ENCODE measurements at regions not wholly inside any gene's neighbourhood (a gene's known extent, or its start where the extent isn't known, plus 50 kb on each side); places are given as distances from the start of the nearest gene placed in this dataset.
"Not testable (repeated sequence)": the region's sequence is repeated elsewhere in the genome, so short reads cannot be mapped to it uniquely, and the experiment has no call there.

DNA sequence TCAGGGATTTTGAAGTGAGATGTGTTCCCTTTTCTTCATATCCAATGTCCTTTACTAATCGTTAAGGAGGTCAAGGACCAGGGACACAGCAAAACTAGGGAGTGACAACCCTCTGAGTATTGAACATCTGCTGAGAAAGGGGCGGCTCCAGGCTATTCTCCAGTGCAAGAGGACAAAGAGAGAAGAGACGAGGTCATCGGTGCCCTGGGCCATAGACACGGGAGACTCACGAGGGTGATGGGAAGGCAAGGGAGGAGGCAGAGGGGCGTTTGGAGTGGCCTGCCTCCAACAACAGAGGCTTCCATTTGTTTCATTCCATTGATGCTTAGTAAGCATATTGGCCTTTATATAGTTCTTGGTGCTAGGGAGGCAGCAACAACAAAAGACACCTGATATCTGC, 268.4 kb downstream of the CXCL12 start:
- TF ChIP-seq, protein P1, sequence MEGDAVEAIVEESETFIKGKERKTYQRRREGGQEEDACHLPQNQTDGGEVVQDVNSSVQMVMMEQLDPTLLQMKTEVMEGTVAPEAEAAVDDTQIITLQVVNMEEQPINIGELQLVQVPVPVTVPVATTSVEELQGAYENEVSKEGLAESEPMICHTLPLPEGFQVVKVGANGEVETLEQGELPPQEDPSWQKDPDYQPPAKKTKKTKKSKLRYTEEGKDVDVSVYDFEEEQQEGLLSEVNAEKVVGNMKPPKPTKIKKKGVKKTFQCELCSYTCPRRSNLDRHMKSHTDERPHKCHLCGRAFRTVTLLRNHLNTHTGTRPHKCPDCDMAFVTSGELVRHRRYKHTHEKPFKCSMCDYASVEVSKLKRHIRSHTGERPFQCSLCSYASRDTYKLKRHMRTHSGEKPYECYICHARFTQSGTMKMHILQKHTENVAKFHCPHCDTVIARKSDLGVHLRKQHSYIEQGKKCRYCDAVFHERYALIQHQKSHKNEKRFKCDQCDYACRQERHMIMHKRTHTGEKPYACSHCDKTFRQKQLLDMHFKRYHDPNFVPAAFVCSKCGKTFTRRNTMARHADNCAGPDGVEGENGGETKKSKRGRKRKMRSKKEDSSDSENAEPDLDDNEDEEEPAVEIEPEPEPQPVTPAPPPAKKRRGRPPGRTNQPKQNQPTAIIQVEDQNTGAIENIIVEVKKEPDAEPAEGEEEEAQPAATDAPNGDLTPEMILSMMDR (IDR thresholded peaks at IDR 0.05) = no peak
- no peak for TF ChIP-seq POLR2A (IDR thresholded peaks at IDR 0.05)
- DNase-seq = no peak
- H3K4me3 ChIP-seq = no peak overlapping the region
- peaks cover 0 to 6% (median 0%) of the 10 kb centered on the region in 12 donors for H3K4me1 ChIP-seq
- H3K9me3 ChIP-seq = peaks cover 0 to 4% (median 0%) of the 10 kb centered on the region in 12 donors
- no peaks in the 10 kb centered on the region for H3K36me3 ChIP-seq
- no peaks in the 10 kb centered on the region for H3K27me3 ChIP-seq
- 74 to 88% (median 82%) methylated on average over 7 of the region's 7 CpGs for WGBS, 4 donors
- intact Hi-C loops (cut with DNase I) = no loop called here
- H3K27ac ChIP-seq = no peak overlapping the region
- no peak for ATAC-seq

DNA sequence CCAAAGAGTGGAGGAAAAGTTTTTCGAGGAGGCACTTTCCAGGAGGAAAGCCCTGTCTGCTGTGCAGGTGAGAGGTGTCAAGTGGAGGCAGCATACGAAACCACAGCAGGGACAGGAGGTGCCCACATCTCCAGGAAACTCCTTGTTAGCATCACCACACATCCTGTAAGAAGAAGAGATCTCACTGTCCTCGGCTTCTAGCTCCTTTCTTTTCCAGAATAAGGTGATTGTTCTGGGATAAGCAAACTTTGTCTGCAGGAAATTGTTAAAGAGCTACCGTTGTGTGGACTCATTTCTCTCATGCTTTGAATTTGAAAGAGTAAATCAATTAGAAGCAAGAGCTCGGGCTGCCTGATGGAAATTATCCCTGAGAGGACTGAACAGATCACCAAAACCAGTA, 269.4 kb downstream of the CXCL12 start:
- ATAC-seq = no peak

DNA sequence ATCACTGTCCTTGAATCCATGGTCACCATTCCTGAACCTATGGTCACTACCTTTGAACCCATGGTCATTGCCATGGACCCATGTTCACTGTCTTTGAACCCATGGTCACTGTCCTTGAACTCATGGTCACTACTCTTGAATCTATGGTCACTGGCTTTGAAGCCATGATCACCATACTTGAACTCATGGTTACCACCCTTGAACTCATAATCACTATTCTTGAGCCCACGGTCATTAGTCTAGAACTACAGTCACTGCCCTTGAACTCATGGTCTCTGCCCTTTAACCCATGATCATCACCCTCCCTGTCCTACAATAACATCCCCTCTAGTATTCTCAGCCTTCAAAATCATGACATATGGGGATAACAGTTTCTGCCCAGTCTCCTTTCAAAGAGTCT, 270.5 kb downstream of the CXCL12 start:
- H3K27me3 ChIP-seq = no peaks in the 10 kb centered on the region
- DNase-seq (no peak), ATAC-seq (no peak)
- no peaks in the 10 kb centered on the region for H3K36me3 ChIP-seq
- TF ChIP-seq POLR2A (IDR thresholded peaks at IDR 0.05) = no peak
- TF ChIP-seq, protein P1 (IDR thresholded peaks at IDR 0.05) = no peak
- intact Hi-C loops (cut with DNase I) = no loop called here
- H3K4me1 ChIP-seq = peaks cover 0 to 6% (median 0%) of the 10 kb centered on the region in 12 donors
- no peak overlapping the region for H3K4me3 ChIP-seq
- H3K27ac ChIP-seq = no peak overlapping the region
- 96 to 99% (median 97%) methylated on average over 1 of the region's 1 CpG for WGBS, 4 donors
- H3K9me3 ChIP-seq = peaks cover 0 to 12% (median 0%) of the 10 kb centered on the region in 12 donors

More for the DNA sequence above, 269.4 kb downstream of the CXCL12 start:
- peaks cover 0 to 6% (median 0%) of the 10 kb centered on the region in 12 donors for H3K4me1 ChIP-seq
- 57 to 74% (median 62%) methylated on average over 5 of the region's 5 CpGs for WGBS, 4 donors
- DNase-seq = no peak
- no peaks in the 10 kb centered on the region for H3K36me3 ChIP-seq
- no peak overlapping the region for H3K27ac ChIP-seq
- intact Hi-C loops (cut with DNase I) = no loop called here
- H3K27me3 ChIP-seq = no peaks in the 10 kb centered on the region
- H3K9me3 ChIP-seq = peaks cover 0 to 11% (median 0%) of the 10 kb centered on the region in 12 donors
- no peak overlapping the region for H3K4me3 ChIP-seq
- TF ChIP-seq, protein P1 (IDR thresholded peaks at IDR 0.05) = no peak
- no peak for TF ChIP-seq POLR2A (IDR thresholded peaks at IDR 0.05)

DNA sequence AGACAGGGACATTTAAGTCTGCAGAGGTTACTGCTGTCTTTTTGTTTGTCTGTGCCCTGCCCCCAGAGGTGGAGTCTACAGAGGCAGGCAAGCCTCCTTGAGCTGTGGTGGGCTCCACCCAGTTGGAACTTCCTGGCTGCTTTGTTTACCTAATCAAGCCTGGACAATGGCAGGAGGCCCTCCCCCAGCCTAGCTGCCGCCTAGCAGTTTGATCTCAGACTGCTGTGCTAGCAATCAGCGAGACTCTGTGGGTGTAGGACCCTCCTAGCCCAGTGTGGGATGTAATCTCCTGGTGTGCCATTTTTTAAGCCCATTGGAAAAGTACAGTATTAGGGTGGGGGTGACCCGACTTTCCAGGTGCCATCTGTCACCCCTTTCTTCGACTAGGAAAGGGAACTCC, 272.6 kb downstream of the CXCL12 start:
- WGBS, 4 donors = 53 to 64% (median 62%) methylated on average over 3 to 4 of the region's 4 CpGs
- H3K4me3 ChIP-seq; H3K27me3 ChIP-seq; H3K36me3 ChIP-seq; H3K4me1 ChIP-seq; ATAC-seq; intact Hi-C loops (cut with DNase I): not testable (repeated sequence)
- Histone ChIP-seq H3K9me3 (peaks cover 0 to 19% (median 0%) of the 10 kb centered on the region in 12 donors), H3K27ac (peak overlapping the region in 5 of 12 donors; percentile 19 to 54 (median 49))
- DNase-seq = peak in 4 of 5 donors; percentile 29 to 63 (median 40)

DNA sequence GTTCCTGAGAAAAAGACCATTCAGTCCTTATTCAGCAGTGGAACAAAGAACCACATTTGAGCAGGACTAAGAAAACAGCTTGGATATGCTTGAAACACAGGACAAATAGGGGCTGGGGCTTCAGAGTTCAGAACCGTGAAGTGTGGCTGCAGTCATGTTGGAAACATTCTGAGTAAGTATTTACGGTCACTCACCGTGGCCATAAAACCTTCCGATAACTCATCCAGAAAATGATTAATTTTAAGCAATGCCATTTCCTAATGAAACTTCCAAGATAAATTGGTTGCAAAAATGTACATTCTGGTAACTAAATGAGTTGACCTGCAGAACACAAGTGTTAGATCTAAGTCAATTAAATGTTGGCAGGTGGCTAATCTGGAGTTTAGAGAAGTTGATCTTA, 279.2 kb downstream of the CXCL12 start:
- TF ChIP-seq POLR2A (IDR thresholded peaks at IDR 0.05) = no peak
- TF ChIP-seq, protein P1 (IDR thresholded peaks at IDR 0.05) = no peak
- WGBS, 4 donors = 84 to 95% (median 88%) methylated on average over 4 of the region's 4 CpGs
- H3K4me1 ChIP-seq = no peaks in the 10 kb centered on the region

More for the DNA sequence above, 279.2 kb downstream of the CXCL12 start:
- no peak overlapping the region for H3K27ac ChIP-seq
- no peak overlapping the region for H3K4me3 ChIP-seq
- DNase-seq = no peak
- intact Hi-C loops (cut with DNase I) = no loop called here
- H3K27me3 ChIP-seq = no peaks in the 10 kb centered on the region
- peaks cover 0 to 20% (median 0%) of the 10 kb centered on the region in 12 donors for H3K9me3 ChIP-seq
- ATAC-seq = no peak
- no peaks in the 10 kb centered on the region for H3K36me3 ChIP-seq
